ENCODE measurements at regions not wholly inside any gene's neighbourhood (a gene's known extent, or its start where the extent isn't known, plus 50 kb on each side); places are given as distances from the start of the nearest gene placed in this dataset.

- no peak for DNase-seq
- TF ChIP-seq, protein P1, sequence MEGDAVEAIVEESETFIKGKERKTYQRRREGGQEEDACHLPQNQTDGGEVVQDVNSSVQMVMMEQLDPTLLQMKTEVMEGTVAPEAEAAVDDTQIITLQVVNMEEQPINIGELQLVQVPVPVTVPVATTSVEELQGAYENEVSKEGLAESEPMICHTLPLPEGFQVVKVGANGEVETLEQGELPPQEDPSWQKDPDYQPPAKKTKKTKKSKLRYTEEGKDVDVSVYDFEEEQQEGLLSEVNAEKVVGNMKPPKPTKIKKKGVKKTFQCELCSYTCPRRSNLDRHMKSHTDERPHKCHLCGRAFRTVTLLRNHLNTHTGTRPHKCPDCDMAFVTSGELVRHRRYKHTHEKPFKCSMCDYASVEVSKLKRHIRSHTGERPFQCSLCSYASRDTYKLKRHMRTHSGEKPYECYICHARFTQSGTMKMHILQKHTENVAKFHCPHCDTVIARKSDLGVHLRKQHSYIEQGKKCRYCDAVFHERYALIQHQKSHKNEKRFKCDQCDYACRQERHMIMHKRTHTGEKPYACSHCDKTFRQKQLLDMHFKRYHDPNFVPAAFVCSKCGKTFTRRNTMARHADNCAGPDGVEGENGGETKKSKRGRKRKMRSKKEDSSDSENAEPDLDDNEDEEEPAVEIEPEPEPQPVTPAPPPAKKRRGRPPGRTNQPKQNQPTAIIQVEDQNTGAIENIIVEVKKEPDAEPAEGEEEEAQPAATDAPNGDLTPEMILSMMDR (IDR thresholded peaks at IDR 0.05; ENCODE audit: unreplicated experiment) = no peak
- intact Hi-C loops (cut with micrococcal nuclease; ENCODE audit: unreplicated experiment) = no loop called here
- H3K9me3 Mint-ChIP-seq (ENCODE audit: low read depth, unreplicated experiment) = peaks cover 2% of the 10 kb centered on the region
- CTCF ChIA-PET = no interaction called here
- no peak overlapping the region for H3K4me3 Mint-ChIP-seq (ENCODE audit: low read depth, unreplicated experiment)
- H3K36me3 Mint-ChIP-seq (ENCODE audit: insufficient read depth, unreplicated experiment) = no peaks in the 10 kb centered on the region
- peaks cover 36% of the 10 kb centered on the region for H3K27me3 Mint-ChIP-seq (ENCODE audit: unreplicated experiment)
- no peaks in the 10 kb centered on the region for H3K4me1 Mint-ChIP-seq (ENCODE audit: low read depth, unreplicated experiment)
- BruUV-seq (replicated peaks) = no TSS peak
- no peak overlapping the region for H3K27ac Mint-ChIP-seq (ENCODE audit: unreplicated experiment)
Observed at GRCh38 chr2:126798276-126799140, 100.2 kb upstream of the TEX51 start.

- Mint-ChIP-seq H3K4me3 (ENCODE audit: low read depth, unreplicated experiment) (no peak overlapping the region), H3K9me3 (ENCODE audit: low read depth, unreplicated experiment) (peaks cover 2% of the 10 kb centered on the region), H3K36me3 (ENCODE audit: insufficient read depth, unreplicated experiment) (no peaks in the 10 kb centered on the region), H3K4me1 (ENCODE audit: low read depth, unreplicated experiment) (no peaks in the 10 kb centered on the region), H3K27me3 (ENCODE audit: unreplicated experiment) (peaks cover 29% of the 10 kb centered on the region), H3K27ac (ENCODE audit: unreplicated experiment) (no peak overlapping the region)
- TF ChIP-seq, protein P1 (IDR thresholded peaks at IDR 0.05; ENCODE audit: unreplicated experiment) = no peak
- CTCF ChIA-PET = no interaction called here
- no peak for DNase-seq
- intact Hi-C loops (cut with micrococcal nuclease; ENCODE audit: unreplicated experiment) = no loop called here
- no TSS peak for BruUV-seq (replicated peaks)
Observed at GRCh38 chr2:126799301-126799700, 99.4 kb upstream of the TEX51 start.

DNA sequence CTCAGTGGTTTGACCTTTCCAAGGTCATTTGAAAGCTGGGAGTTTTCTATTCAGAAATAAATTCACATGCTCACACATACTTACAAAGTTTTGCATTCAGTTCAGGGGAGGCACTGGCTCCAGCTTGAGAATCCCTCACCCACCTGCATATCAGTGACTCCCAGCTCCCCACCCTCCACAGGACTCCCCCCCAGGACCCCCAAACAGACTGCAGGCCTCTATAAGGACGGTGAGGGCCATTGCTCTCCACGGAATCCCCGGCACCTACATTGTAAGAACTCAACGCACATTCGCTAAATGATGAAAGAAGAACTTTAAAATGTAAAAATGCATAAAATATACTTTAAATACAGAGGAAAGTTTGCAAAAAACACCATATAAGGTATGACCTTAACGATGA, 97.2 kb upstream of the TEX51 start:
- no peak overlapping the region for H3K4me3 Mint-ChIP-seq (ENCODE audit: low read depth, unreplicated experiment)
- H3K36me3 Mint-ChIP-seq (ENCODE audit: insufficient read depth, unreplicated experiment) = no peaks in the 10 kb centered on the region
- no peak overlapping the region for H3K27ac Mint-ChIP-seq (ENCODE audit: unreplicated experiment)
- no peaks in the 10 kb centered on the region for H3K4me1 Mint-ChIP-seq (ENCODE audit: low read depth, unreplicated experiment)
- H3K27me3 Mint-ChIP-seq (ENCODE audit: unreplicated experiment) = peaks cover 15% of the 10 kb centered on the region
- TF ChIP-seq, protein P1 (IDR thresholded peaks at IDR 0.05; ENCODE audit: unreplicated experiment) = no peak
- H3K9me3 Mint-ChIP-seq (ENCODE audit: low read depth, unreplicated experiment) = peaks cover 2% of the 10 kb centered on the region
- DNase-seq = no peak
- CTCF ChIA-PET = interaction anchor here (0.6 kb wide), 1 partner anchor 267 kb away, joined by 4 read pairs; no protein-coding TSS in a partner anchor
- BruUV-seq (replicated peaks) = no TSS peak
- intact Hi-C loops (cut with micrococcal nuclease; ENCODE audit: unreplicated experiment) = no loop called here

DNA sequence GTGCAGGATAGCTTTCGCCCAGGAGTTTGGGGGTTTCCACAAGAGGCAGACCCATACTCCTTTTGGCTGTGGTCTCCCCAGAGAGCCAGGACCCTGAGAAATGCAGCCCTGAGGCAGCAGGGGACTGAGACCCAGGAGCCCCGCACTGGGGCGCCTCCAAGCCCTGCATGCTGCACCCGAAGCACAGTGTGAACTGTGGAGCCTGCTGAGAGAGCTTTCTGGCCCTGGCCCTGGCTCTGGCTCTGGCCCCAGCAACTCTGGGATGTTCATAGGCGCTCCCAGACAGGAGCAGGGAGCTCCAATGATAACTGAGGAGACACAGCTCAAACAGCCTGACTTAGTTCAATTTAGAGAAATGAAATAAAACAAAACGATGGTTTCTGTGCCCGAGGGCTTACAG, 96.4 kb upstream of the TEX51 start:
- TF ChIP-seq, protein P1 (IDR thresholded peaks at IDR 0.05; ENCODE audit: unreplicated experiment) = no peak
- Mint-ChIP-seq H3K27ac (ENCODE audit: unreplicated experiment) (no peak overlapping the region), H3K27me3 (ENCODE audit: unreplicated experiment) (peaks cover 15% of the 10 kb centered on the region), H3K4me1 (ENCODE audit: low read depth, unreplicated experiment) (no peaks in the 10 kb centered on the region), H3K4me3 (ENCODE audit: low read depth, unreplicated experiment) (no peak overlapping the region), H3K9me3 (ENCODE audit: low read depth, unreplicated experiment) (no peaks in the 10 kb centered on the region), H3K36me3 (ENCODE audit: insufficient read depth, unreplicated experiment) (no peaks in the 10 kb centered on the region)
- intact Hi-C loops (cut with micrococcal nuclease; ENCODE audit: unreplicated experiment) = no loop called here
- DNase-seq = no peak
- CTCF ChIA-PET = interaction anchor here (0.6 kb wide), 1 partner anchor 96 kb away, joined by 3 read pairs; no protein-coding TSS in a partner anchor
- no TSS peak for BruUV-seq (replicated peaks)
